Endothelial cell of umbilical vein (primary cell): ENCODE measurements at regions not wholly inside any gene's neighbourhood (a gene's known extent, or its start where the extent isn't known, plus 50 kb on each side); places are given as distances from the start of the nearest gene placed in this dataset.

Source experiments
- BruUV-seq: library from RNA; stranded (reverse); fragments of 400-500 nt; replicated peaks from 2 replicates; lab custom pipeline; 2021; lab: Mats Ljungman, UMichigan
- CTCF ChIA-PET: fragments of 300-600, 350-600 bp; sonication (Branson Sonifier 250); formaldehyde crosslinking; loops from one replicate; lab custom pipeline; 2021; ENCODE audit warnings: antibody characterized with exemption, inconsistent platforms; lab: Charles Lee
- POLR2A ChIA-PET: fragments of 300-600, 350-600 bp; sonication (Branson Sonifier 250); formaldehyde crosslinking; loops from one replicate; lab custom pipeline; 2021; ENCODE audit warnings: antibody characterized with exemption, inconsistent platforms; lab: Charles Lee
- DNase-seq: peaks from one replicate; pipeline ENCODE4 v3.0.0-alpha.2; 2011; ENCODE audit warnings: low read depth, low spot score
- FAIRE-seq: peaks from 2 replicates; lab custom pipeline; 2011; peaks lifted over from hg19 to GRCh38; lab: Jason Lieb, UNC
- H2AFZ ChIP-seq: 2 replicates; pipeline ENCODE4 v1.6.0; 2012; ENCODE audit warnings: low read depth, low read length, control low read depth, inconsistent platforms
- H3K27ac ChIP-seq: 2 replicates; pipeline ENCODE4 v1.5.1; 2011; ENCODE audit warnings: low read depth, mild to moderate bottlenecking, control low read depth, low read length, moderate library complexity; ENCODE audit not compliant: insufficient read depth
- H3K27me3 ChIP-seq, 2 experiments: 2 replicates each; pipeline versions ENCODE4 v1.6.0 to v1.6.1; 2011; ENCODE audit warnings: low read length in 2 of 2, mixed read lengths in 1 of 2; ENCODE audit not compliant: control insufficient read depth in 2 of 2, insufficient read depth in 2 of 2
- H3K36me3 ChIP-seq, 2 experiments: 2 replicates in 1 of 2; 3 replicates in 1 of 2; pipeline ENCODE4 v1.5.1; 2011; ENCODE audit warnings: low read length in 2 of 2, mild to moderate bottlenecking in 1 of 2, moderate library complexity in 1 of 2; ENCODE audit not compliant: control insufficient read depth in 2 of 2, insufficient read depth in 2 of 2; ENCODE audit errors: extremely low read depth in 1 of 2
- H3K4me1 ChIP-seq: 3 replicates; pipeline ENCODE4 v1.5.1; 2011; ENCODE audit warnings: mild to moderate bottlenecking, low read length; ENCODE audit not compliant: control insufficient read depth, insufficient read depth; ENCODE audit errors: extremely low read depth
- H3K4me2 ChIP-seq: 2 replicates; pipeline ENCODE4 v1.6.1; 2011; ENCODE audit warnings: low read length, control low read depth, mixed read lengths; ENCODE audit not compliant: insufficient read depth
- H3K4me3 ChIP-seq, 3 experiments: fragments of 200-600 bp in 1 of 3; sonication (generic), shearing (Covaris generic) in 1 of 3; replicated peaks in 1 of 3; 2 replicates each; pipeline ENCODE4 v1.5.1; 2011 to 2016; ENCODE audit warnings: control low read depth in 3 of 3, low read length in 3 of 3, mild to moderate bottlenecking in 2 of 3, inconsistent platforms in 1 of 3, low read depth in 1 of 3, moderate library complexity in 1 of 3; ENCODE audit not compliant: insufficient read depth in 1 of 3
- H3K79me2 ChIP-seq: 2 replicates; pipeline ENCODE4 v1.6.0; 2012; ENCODE audit warnings: low read length, inconsistent platforms; ENCODE audit not compliant: control insufficient read depth, insufficient read depth
- H3K9ac ChIP-seq: replicated peaks from 2 replicates; pipeline ENCODE3; 2011; ENCODE audit warnings: low read length, control low read depth; ENCODE audit not compliant: insufficient read depth; ENCODE audit errors: extremely low read depth
- H3K9me1 ChIP-seq: replicated peaks from 3 replicates; pipeline ENCODE4 v1.6.0; 2011; ENCODE audit warnings: mild to moderate bottlenecking, low read length; ENCODE audit not compliant: control insufficient read depth, insufficient read depth; ENCODE audit errors: extremely low read depth
- H3K9me3 ChIP-seq: replicated peaks from 2 replicates; pipeline ENCODE4 v1.5.1; 2012; ENCODE audit warnings: low read length, inconsistent platforms; ENCODE audit not compliant: control insufficient read depth, insufficient read depth
- H4K20me1 ChIP-seq: replicated peaks from 2 replicates; pipeline ENCODE3; 2011; ENCODE audit warnings: mild to moderate bottlenecking, low read length; ENCODE audit not compliant: control insufficient read depth, insufficient read depth; ENCODE audit errors: extremely low read depth
- EZH2 ChIP-seq: IDR thresholded peaks from 2 replicates; pipeline ENCODE4 v1.6.1; 2012; ENCODE audit warnings: borderline replicate concordance, low read depth, mild to moderate bottlenecking, moderate library complexity, low read length, inconsistent platforms; ENCODE audit not compliant: severe bottlenecking
- FOS ChIP-seq: IDR thresholded peaks from 2 replicates; pipeline ENCODE4 v1.6.1; 2011; ENCODE audit warnings: mild to moderate bottlenecking, low read length, moderate library complexity, borderline replicate concordance; ENCODE audit not compliant: insufficient read depth
- GATA2 ChIP-seq: IDR thresholded peaks from 2 replicates; pipeline ENCODE4 v1.7.0; 2011; ENCODE audit warnings: low read depth, mild to moderate bottlenecking, moderate library complexity, mixed read lengths, low read length; ENCODE audit not compliant: insufficient read length, insufficient read depth
- JUN ChIP-seq: IDR thresholded peaks from 2 replicates; pipeline ENCODE4 v1.6.1; 2011; ENCODE audit warnings: borderline replicate concordance, low read depth; ENCODE audit not compliant: insufficient read length, insufficient read depth
- MYC ChIP-seq: IDR thresholded peaks from one replicate; pipeline ENCODE4 v1.6.1; 2011; ENCODE audit warnings: mild to moderate bottlenecking, low read depth, low read length
- POLR2A ChIP-seq: IDR thresholded peaks from 2 replicates; pipeline ENCODE4 v1.6.1; 2012; ENCODE audit warnings: low read depth, mild to moderate bottlenecking, control low read depth, low read length
- POLR2AphosphoS5 ChIP-seq: IDR thresholded peaks from 2 replicates; pipeline ENCODE4 v1.6.1; 2012; ENCODE audit warnings: low read depth, mild to moderate bottlenecking, control low read depth, low read length, moderate library complexity; ENCODE audit not compliant: insufficient read depth
- dilution Hi-C: fragments of 300-500 bp; cut with MboI; formaldehyde crosslinking; loops from one replicate; pipeline ENCODE4 v1.15.0; 2019; ENCODE audit warnings: low sequenced_read_pairs; ENCODE audit not compliant: extremely low pct_ligation_motif_present
- intact Hi-C: fragments of 100-400 bp; cut with micrococcal nuclease; formaldehyde crosslinking; loops from one replicate; pipeline ENCODE4 v1.10.0; 2022
- TF ChIP-seq, protein P1 (sequence below): IDR thresholded peaks from 2 replicates; pipeline ENCODE4 v1.6.1; 2011; ENCODE audit not compliant: insufficient read depth, insufficient read length
- TF ChIP-seq, protein P2 (sequence below), 2 donors: IDR thresholded peaks; 1 replicate in 1 of 2; 2 replicates in 1 of 2; pipeline ENCODE4 v1.5.1; 2011; ENCODE audit warnings: low read length in 2 of 2, mild to moderate bottlenecking in 2 of 2, moderate library complexity in 2 of 2, control low read depth in 1 of 2, inconsistent platforms in 1 of 2, low read depth in 1 of 2; ENCODE audit not compliant: insufficient read depth in 1 of 2; ENCODE audit errors: extremely low read depth in 1 of 2

DNA sequence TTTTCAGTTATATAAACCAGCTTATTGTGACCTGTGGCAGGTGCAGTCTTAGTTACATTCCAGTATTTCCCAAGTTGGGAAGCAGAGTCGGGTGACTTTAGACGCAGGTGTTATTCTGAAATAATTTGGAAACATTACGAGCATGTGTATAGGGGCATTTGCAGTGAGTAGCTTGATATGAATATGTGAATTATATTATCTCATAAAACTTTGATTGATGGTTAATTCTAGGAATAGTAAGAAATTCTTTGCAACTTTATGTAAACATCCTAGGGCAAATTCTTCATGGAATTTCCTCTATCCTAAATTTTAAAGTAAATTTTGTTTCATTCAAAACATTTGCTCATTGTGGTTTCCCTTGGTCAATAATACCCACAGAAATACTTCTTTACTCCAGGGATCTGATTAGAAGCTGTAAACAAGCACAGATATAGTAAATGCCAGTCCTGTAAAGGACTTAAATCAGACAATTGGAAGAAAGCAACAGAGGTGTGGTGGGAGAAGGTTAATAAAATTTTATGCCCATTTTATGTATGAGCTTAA is 580.6 kb upstream of the CDH2 start:
- no peaks in the 10 kb centered on the region for H4K20me1 ChIP-seq
- no peaks in the 10 kb centered on the region for H3K9me3 ChIP-seq
- no peak for DNase-seq
- no peak overlapping the region for H3K4me2 ChIP-seq
- dilution Hi-C loops: no loop called here
- no peak overlapping the region for H3K27ac ChIP-seq
- no peaks in the 10 kb centered on the region for H3K4me1 ChIP-seq
- TF ChIP-seq POLR2AphosphoS5 (no peak), FOS (no peak), JUN (no peak), GATA2 (no peak), MYC (no peak), POLR2A (no peak), EZH2 (no peak)
- TF ChIP-seq, protein P1, sequence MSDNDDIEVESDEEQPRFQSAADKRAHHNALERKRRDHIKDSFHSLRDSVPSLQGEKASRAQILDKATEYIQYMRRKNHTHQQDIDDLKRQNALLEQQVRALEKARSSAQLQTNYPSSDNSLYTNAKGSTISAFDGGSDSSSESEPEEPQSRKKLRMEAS: no peak
- TF ChIP-seq, protein P2, sequence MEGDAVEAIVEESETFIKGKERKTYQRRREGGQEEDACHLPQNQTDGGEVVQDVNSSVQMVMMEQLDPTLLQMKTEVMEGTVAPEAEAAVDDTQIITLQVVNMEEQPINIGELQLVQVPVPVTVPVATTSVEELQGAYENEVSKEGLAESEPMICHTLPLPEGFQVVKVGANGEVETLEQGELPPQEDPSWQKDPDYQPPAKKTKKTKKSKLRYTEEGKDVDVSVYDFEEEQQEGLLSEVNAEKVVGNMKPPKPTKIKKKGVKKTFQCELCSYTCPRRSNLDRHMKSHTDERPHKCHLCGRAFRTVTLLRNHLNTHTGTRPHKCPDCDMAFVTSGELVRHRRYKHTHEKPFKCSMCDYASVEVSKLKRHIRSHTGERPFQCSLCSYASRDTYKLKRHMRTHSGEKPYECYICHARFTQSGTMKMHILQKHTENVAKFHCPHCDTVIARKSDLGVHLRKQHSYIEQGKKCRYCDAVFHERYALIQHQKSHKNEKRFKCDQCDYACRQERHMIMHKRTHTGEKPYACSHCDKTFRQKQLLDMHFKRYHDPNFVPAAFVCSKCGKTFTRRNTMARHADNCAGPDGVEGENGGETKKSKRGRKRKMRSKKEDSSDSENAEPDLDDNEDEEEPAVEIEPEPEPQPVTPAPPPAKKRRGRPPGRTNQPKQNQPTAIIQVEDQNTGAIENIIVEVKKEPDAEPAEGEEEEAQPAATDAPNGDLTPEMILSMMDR (IDR thresholded peaks at IDR 0.05; ENCODE audit: extremely low read depth in 1 of 2, insufficient read depth in 1 of 2, low read depth in 1 of 2, low read length in 2 of 2): no peak
- CTCF ChIA-PET: interaction anchor here (1.1 to 1.8 kb wide), 2 partner anchors 9 to 38 kb away, joined by 3 to 4 read pairs; no protein-coding TSS in a partner anchor
- intact Hi-C loops: no loop called here
- H2AFZ ChIP-seq: no peak overlapping the region
- H3K27me3 ChIP-seq: no peaks in the 10 kb centered on the region
- H3K4me3 ChIP-seq: no peak overlapping the region
- no peaks in the 10 kb centered on the region for H3K36me3 ChIP-seq
- H3K9ac ChIP-seq: no peak overlapping the region
- no peaks in the 10 kb centered on the region for H3K79me2 ChIP-seq
- no peak for FAIRE-seq
- POLR2A ChIA-PET: no interaction called here
- BruUV-seq: no TSS peak
- no peaks in the 10 kb centered on the region for H3K9me1 ChIP-seq
